Stimulated activated CD4-positive, alpha-beta T cell treated with anti-CD3 and anti-CD28 coated beads, TNF-alpha, amount 100 ng/mL, for 24 hours (primary cell): ENCODE measurements at regions not wholly inside any gene's neighbourhood (a gene's known extent, or its start where the extent isn't known, plus 50 kb on each side); places are given as distances from the start of the nearest gene placed in this dataset.
"Not testable (repeated sequence)": the region's sequence is repeated elsewhere in the genome, so short reads cannot be mapped to it uniquely, and the experiment has no call there.

Source experiments
- DNase-seq, 3 experiments: peaks; one replicate each; pipeline ENCODE4 v3.0.0-alpha.2; 2020; ENCODE audit warnings: low read depth in 3 of 3

- not testable (repeated sequence) for DNase-seq
Observed at GRCh38 chr1:242912855-242913254, 342.2 kb downstream of the CEP170 start.

- DNase-seq = not testable (repeated sequence)
Observed at GRCh38 chr1:242900558-242900957, 354.5 kb downstream of the CEP170 start.

GRCh38 chr1:242890192-242890741, 364.8 kb downstream of the CEP170 start:
- DNase-seq = no peak

GRCh38 chr1:242886137-242886536, 361.6 kb upstream of the PLD5 start:
- DNase-seq = no peak

GRCh38 chr1:242880022-242880421, 355.5 kb upstream of the PLD5 start:
- DNase-seq = not testable (repeated sequence)

GRCh38 chr1:242877743-242878142, 353.2 kb upstream of the PLD5 start:
- no peak for DNase-seq

GRCh38 chr1:242877229-242877628, 352.7 kb upstream of the PLD5 start:
- no peak for DNase-seq

- no peak for DNase-seq
Observed at GRCh38 chr1:242876030-242876429, 351.5 kb upstream of the PLD5 start.

GRCh38 chr1:242873661-242874060, 349.2 kb upstream of the PLD5 start:
- no peak for DNase-seq

GRCh38 chr1:242872521-242872920, 348.0 kb upstream of the PLD5 start:
- no peak for DNase-seq

- no peak for DNase-seq
Observed at GRCh38 chr1:242871471-242872030, 347.1 kb upstream of the PLD5 start.

GRCh38 chr1:242870966-242871365, 346.5 kb upstream of the PLD5 start:
- DNase-seq = no peak

- DNase-seq = no peak
Observed at GRCh38 chr1:242856289-242856688, 331.8 kb upstream of the PLD5 start.

- DNase-seq = no peak
Observed at GRCh38 chr1:242854466-242854865, 330.0 kb upstream of the PLD5 start.

GRCh38 chr1:242847390-242847993, 323.0 kb upstream of the PLD5 start:
- DNase-seq = no peak

- DNase-seq = no peak
Observed at GRCh38 chr1:242842094-242842493, 317.6 kb upstream of the PLD5 start.

- no peak for DNase-seq
Observed at GRCh38 chr1:242839101-242839500, 314.6 kb upstream of the PLD5 start.

GRCh38 chr1:242836423-242836822, 311.9 kb upstream of the PLD5 start:
- DNase-seq = no peak

GRCh38 chr1:242828828-242829227, 304.3 kb upstream of the PLD5 start:
- DNase-seq = no peak

- DNase-seq = no peak
Observed at GRCh38 chr1:242828199-242828598, 303.7 kb upstream of the PLD5 start.

GRCh38 chr1:242827538-242827937, 303.0 kb upstream of the PLD5 start:
- DNase-seq = no peak

GRCh38 chr1:242826701-242827336, 302.3 kb upstream of the PLD5 start:
- no peak for DNase-seq

GRCh38 chr1:242824435-242824834, 299.9 kb upstream of the PLD5 start:
- no peak for DNase-seq
